ENCODE measurements at regions not wholly inside any gene's neighbourhood (a gene's known extent, or its start where the extent isn't known, plus 50 kb on each side); places are given as distances from the start of the nearest gene placed in this dataset.
"Not testable (repeated sequence)": the region's sequence is repeated elsewhere in the genome, so short reads cannot be mapped to it uniquely, and the experiment has no call there.

- in situ Hi-C loops (cut with HindIII; ENCODE audit: low pct_unique_long_range_greater_than_20kb, low sequenced_read_pairs): no loop called here
- DNase-seq (ENCODE audit: low read depth): no peak
These were observed 1233.6 kb upstream of the TMEFF2 start for GRCh38 chr2:193428336-193428818.

GRCh38 chr2:193412368-193412767 is 1217.6 kb upstream of the TMEFF2 start:
- in situ Hi-C loops (cut with HindIII; ENCODE audit: low pct_unique_long_range_greater_than_20kb, low sequenced_read_pairs); DNase-seq (ENCODE audit: low read depth): not testable (repeated sequence)

GRCh38 chr2:193409951-193410350 is 1215.2 kb upstream of the TMEFF2 start:
- in situ Hi-C loops (cut with HindIII; ENCODE audit: low pct_unique_long_range_greater_than_20kb, low sequenced_read_pairs): no loop called here
- DNase-seq (ENCODE audit: low read depth): no peak

- in situ Hi-C loops (cut with HindIII; ENCODE audit: low pct_unique_long_range_greater_than_20kb, low sequenced_read_pairs): no loop called here
- no peak for DNase-seq (ENCODE audit: low read depth)
These were observed 1187.8 kb upstream of the TMEFF2 start for GRCh38 chr2:193382583-193382982.

- no peak for DNase-seq (ENCODE audit: low read depth)
- in situ Hi-C loops (cut with HindIII; ENCODE audit: low pct_unique_long_range_greater_than_20kb, low sequenced_read_pairs): no loop called here
These were observed 1183.1 kb upstream of the TMEFF2 start for GRCh38 chr2:193377789-193378188.

GRCh38 chr2:193373120-193373519 is 1178.4 kb upstream of the TMEFF2 start:
- no peak for DNase-seq (ENCODE audit: low read depth)
- in situ Hi-C loops (cut with HindIII; ENCODE audit: low pct_unique_long_range_greater_than_20kb, low sequenced_read_pairs): no loop called here

- in situ Hi-C loops (cut with HindIII; ENCODE audit: low pct_unique_long_range_greater_than_20kb, low sequenced_read_pairs): no loop called here
- no peak for DNase-seq (ENCODE audit: low read depth)
These were observed 1176.5 kb upstream of the TMEFF2 start for GRCh38 chr2:193371200-193371599.

GRCh38 chr2:193368615-193369014 is 1173.9 kb upstream of the TMEFF2 start:
- in situ Hi-C loops (cut with HindIII; ENCODE audit: low pct_unique_long_range_greater_than_20kb, low sequenced_read_pairs): no loop called here
- DNase-seq (ENCODE audit: low read depth): no peak

GRCh38 chr2:193357508-193357907 is 1162.8 kb upstream of the TMEFF2 start:
- in situ Hi-C loops (cut with HindIII; ENCODE audit: low pct_unique_long_range_greater_than_20kb, low sequenced_read_pairs): no loop called here
- DNase-seq (ENCODE audit: low read depth): no peak

- in situ Hi-C loops (cut with HindIII; ENCODE audit: low pct_unique_long_range_greater_than_20kb, low sequenced_read_pairs); DNase-seq (ENCODE audit: low read depth): not testable (repeated sequence)
These were observed 1158.0 kb upstream of the TMEFF2 start for GRCh38 chr2:193352665-193353242.

GRCh38 chr2:193350509-193350908 is 1155.8 kb upstream of the TMEFF2 start:
- no peak for DNase-seq (ENCODE audit: low read depth)
- in situ Hi-C loops (cut with HindIII; ENCODE audit: low pct_unique_long_range_greater_than_20kb, low sequenced_read_pairs): no loop called here

GRCh38 chr2:193349642-193350041 is 1154.9 kb upstream of the TMEFF2 start:
- no peak for DNase-seq (ENCODE audit: low read depth)
- in situ Hi-C loops (cut with HindIII; ENCODE audit: low pct_unique_long_range_greater_than_20kb, low sequenced_read_pairs): no loop called here

GRCh38 chr2:193348055-193348454 is 1153.3 kb upstream of the TMEFF2 start:
- no peak for DNase-seq (ENCODE audit: low read depth)

GRCh38 chr2:193336781-193337180 is 1142.0 kb upstream of the TMEFF2 start:
- no peak for DNase-seq (ENCODE audit: low read depth)
- in situ Hi-C loops (cut with HindIII; ENCODE audit: low pct_unique_long_range_greater_than_20kb, low sequenced_read_pairs): no loop called here

More at GRCh38 chr2:193348055-193348454, 1153.3 kb upstream of the TMEFF2 start:
- in situ Hi-C loops (cut with HindIII; ENCODE audit: low pct_unique_long_range_greater_than_20kb, low sequenced_read_pairs): no loop called here

- in situ Hi-C loops (cut with HindIII; ENCODE audit: low pct_unique_long_range_greater_than_20kb, low sequenced_read_pairs): no loop called here
- no peak for DNase-seq (ENCODE audit: low read depth)
These were observed 1139.7 kb upstream of the TMEFF2 start for GRCh38 chr2:193334401-193334800.

GRCh38 chr2:193333539-193333938 is 1138.8 kb upstream of the TMEFF2 start:
- in situ Hi-C loops (cut with HindIII; ENCODE audit: low pct_unique_long_range_greater_than_20kb, low sequenced_read_pairs): no loop called here
- no peak for DNase-seq (ENCODE audit: low read depth)

GRCh38 chr2:193332941-193333340 is 1138.2 kb upstream of the TMEFF2 start:
- no peak for DNase-seq (ENCODE audit: low read depth)
- in situ Hi-C loops (cut with HindIII; ENCODE audit: low pct_unique_long_range_greater_than_20kb, low sequenced_read_pairs): no loop called here

GRCh38 chr2:193331676-193332075 is 1136.9 kb upstream of the TMEFF2 start:
- DNase-seq (ENCODE audit: low read depth): no peak
- in situ Hi-C loops (cut with HindIII; ENCODE audit: low pct_unique_long_range_greater_than_20kb, low sequenced_read_pairs): no loop called here

- no peak for DNase-seq (ENCODE audit: low read depth)
- in situ Hi-C loops (cut with HindIII; ENCODE audit: low pct_unique_long_range_greater_than_20kb, low sequenced_read_pairs): no loop called here
These were observed 1131.6 kb upstream of the TMEFF2 start for GRCh38 chr2:193326296-193326695.

GRCh38 chr2:193315428-193316091 is 1120.8 kb upstream of the TMEFF2 start:
- in situ Hi-C loops (cut with HindIII; ENCODE audit: low pct_unique_long_range_greater_than_20kb, low sequenced_read_pairs): no loop called here
- no peak for DNase-seq (ENCODE audit: low read depth)

All from Caki2 (cell line).